T-helper 1 cell treated with Interleukin-12 subunit alpha and Interleukin-12 subunit beta and Interleukin-4 antibody, amounts not matched to agents 30 ng/mL and 1 ng/mL, for 36 hours (primary cell): ENCODE measurements at regions not wholly inside any gene's neighbourhood (a gene's known extent, or its start where the extent isn't known, plus 50 kb on each side); places are given as distances from the start of the nearest gene placed in this dataset.
"Not testable (repeated sequence)": the region's sequence is repeated elsewhere in the genome, so short reads cannot be mapped to it uniquely, and the experiment has no call there.

Experiments
- intact Hi-C: fragments of 100-400 bp; cut with micrococcal nuclease; formaldehyde crosslinking; loops from one replicate; pipeline ENCODE4 v1.15.1; 2024

DNA sequence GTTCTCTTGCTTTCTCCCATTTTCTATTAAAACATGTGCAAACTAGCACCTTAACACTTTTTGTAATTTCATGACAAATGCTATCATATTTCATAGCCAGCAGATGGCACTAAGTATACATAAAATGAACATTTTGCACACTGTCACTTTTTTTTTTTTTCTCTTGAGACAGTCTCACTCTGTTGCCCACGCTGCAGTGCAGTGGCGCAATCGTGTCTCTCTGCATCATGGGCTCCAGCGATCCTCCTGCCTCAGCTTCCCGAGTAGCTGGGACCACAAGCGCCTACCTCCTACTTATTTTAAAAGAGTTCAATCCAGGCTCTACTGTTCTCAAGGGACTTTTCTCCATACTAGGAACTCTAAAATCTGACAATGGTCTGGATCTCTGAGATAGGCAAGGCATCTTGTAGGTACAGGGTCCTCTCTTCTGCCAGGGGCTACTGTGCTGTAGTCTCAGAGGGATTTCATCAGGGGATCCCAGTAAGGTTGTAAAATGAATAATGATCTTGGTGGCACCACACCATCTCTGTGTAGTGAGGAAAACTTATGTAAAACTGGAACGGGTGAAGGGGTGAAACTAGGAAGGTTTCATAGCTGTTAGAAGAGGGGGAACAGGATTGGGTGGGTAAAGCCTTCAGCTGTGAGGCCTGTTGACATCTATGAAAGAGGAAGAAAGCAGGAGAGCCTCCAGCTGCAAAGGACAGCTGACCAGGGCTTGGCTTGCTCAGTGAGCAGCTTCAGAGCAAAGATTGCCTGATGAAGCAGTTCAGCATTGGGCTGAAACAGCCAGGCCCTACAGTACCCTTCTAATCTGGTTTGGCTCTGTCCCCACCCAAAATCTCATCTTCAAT is 196.9 kb downstream of the AVL9 start:
- intact Hi-C loops, result loop anchor here (1.0 to 5.0 kb wide), 3 partner anchors 359 to 1240 kb away; no protein-coding TSS in a partner anchor

DNA sequence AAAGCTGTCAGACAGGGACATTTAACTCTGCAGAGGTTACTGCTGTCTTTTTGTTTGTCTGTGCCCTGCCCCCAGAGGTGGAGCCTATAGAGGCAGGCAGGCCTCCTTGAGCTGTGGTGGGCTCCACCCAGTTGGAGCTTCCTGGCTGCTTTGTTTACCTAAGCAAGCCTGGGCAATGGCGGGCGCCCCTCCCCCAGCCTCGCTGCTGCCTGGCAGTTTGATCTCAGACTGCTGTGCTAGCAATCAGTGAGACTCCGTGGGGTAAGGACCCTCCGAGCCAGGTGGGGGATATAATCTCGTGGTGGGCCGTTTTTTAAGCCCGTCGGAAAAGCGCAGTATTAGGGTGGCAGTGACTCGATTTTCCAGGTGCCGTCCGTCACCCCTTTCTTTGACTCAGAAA is 192.8 kb downstream of the AVL9 start:
- intact Hi-C loops, result not testable (repeated sequence)

DNA sequence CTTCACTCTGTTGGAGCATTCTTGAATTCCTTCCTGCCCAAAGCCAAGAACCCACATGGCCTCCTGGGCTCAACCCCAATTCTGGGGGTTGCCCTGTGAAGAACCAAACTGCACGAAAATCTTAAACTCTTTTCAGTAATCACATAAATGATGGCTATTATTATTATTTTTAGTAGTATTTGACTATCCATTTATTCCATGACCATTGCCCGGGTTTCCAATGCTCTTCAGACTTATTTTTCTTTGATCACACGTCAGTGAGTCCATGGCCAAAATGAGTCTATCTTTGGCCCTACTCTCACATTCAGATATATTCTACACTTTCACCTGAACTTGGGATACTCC is 185.9 kb downstream of the AVL9 start:
- intact Hi-C loops, result no loop called here

DNA sequence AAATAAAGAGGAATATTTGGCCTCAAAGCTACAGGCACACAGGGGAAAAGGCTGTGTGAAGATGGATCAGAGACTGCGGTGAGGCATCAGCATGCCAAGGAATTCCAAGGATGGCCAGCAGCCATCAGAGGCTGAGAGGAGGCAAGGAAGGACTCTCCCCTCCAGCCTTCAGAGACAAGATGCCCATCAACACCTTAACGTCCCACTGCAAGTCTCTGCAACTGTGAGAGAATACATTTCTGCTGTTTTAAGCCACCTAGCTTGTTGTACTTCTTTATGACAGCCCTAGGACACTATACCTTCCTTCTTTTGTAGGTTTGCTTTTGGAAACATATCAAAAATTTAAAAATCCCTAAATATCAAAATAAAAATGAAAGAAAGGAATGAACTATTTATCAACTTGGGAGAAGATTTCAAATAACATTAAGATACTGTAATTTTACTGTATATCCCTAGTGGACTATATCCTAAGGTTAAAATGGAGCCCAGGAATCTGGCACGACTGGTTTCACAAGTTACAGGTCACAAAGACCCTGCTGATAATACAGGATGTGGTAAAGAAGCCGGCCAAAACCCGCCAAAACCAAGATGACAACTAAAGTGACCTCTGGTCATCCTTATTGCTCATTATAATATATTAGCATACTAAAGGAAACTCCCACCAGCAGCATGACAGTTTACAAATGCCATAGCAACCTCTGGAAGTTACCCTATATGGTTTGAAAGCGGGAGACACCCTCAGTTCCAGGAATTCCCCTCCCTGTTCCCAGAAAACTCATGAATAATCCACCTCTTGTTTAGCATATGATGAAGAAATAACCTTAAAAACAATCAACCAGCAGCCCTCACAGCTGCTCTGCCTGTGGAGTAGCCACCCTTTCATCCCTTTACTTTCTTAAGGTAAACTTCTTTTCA is 185.2 kb downstream of the AVL9 start:
- intact Hi-C loops, result no loop called here

DNA sequence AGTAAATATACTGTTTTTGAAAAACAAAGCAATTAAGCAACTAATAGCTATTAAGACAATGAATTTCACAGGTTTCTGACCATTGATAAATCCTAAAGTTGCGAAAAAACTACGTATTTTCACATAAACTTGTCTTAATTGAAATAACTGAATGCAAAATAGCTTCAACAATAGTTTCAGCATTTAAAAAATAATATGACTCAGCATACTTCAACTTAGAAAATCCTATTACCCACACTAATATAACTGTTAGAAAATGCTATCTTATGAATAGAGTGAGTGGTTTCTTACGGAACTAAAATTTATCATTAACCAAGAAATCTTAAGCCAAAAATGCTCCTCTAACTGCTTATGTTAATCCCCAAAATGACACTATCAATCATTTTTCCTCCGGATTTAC is 183.9 kb downstream of the AVL9 start:
- intact Hi-C loops, result no loop called here

DNA sequence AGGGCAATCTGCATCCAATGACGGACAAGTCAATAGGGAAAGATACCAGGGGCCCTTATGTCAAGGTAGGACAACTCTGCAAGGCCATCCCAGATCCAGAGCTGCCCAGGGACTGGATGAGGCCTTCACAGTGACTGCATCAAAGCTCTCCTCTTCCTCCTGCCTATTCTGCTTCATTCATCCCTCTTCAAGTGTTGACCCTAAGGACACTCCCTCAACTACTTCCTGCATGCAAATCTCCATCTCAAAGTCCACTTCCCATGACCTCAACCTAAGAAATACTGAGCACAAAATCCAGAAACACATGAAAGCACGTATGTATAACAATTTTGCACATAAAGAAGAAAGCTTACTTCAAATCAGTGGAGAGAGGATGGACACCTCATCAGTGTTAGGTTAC is 182.3 kb downstream of the AVL9 start:
- intact Hi-C loops, result no loop called here

DNA sequence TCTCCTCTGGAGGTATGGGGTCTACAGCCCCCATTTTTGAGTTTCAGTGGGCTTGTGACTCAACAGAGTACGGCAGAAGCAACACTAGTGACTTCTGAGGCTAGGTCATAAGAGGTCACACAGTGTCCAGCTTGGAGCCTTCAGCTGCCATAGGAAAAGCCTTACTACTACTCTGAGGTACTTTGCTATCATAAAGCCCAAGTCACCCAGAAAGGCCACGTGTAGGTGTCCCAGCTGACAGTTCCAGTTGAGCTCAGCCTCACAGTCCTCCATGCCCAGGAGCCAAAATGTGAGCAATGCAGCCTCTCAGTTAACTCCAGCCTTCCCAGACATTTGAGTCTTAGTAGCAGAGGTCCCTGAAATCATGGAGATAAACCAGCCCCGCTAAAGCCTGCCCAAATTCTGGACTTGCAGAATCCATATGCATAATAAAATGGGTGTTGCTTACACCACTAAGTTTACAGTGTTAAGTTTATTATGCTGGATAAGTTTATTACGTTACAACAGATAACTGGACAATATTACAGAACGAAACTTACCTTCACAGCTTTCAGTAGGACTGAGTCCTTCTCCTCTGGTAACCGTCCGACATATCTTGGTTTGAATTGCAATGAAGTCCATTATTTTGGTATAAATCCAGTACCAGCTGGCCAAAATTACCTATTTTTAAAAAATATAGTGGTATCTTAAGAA is 181.1 kb downstream of the AVL9 start:
- intact Hi-C loops, result no loop called here

DNA sequence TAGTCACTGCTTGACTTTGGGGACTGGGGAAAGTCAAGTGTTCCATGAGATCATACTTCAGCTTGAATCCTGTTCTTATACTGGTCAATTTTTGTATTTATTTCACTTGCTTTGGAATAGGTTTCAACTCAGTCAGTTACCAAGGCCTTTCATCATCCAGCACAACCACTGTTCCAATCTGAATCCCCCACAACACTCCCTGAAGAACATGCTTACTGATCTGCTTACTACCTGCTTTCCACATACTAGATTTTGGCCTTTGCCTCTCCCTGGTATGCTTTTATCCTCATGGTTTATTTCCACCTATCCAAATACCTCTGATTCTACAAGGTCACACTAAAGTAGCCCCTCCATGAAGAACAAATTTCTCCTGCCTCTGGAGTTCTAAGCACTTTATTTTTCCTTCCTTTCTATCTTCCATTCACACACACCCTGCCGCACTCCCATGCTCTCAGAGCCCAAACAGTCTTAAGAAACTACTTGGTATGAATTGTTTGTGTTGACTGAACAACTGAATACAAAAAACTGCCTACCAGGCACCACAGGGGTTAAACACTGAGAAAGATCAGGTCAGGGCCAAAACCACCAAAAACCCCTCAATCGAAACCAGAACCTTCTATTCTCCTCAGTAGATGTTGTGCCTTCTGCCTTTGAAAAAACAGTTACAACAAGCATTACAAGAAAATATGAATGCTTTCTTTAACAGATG is 178.1 kb downstream of the AVL9 start:
- intact Hi-C loops, result no loop called here

DNA sequence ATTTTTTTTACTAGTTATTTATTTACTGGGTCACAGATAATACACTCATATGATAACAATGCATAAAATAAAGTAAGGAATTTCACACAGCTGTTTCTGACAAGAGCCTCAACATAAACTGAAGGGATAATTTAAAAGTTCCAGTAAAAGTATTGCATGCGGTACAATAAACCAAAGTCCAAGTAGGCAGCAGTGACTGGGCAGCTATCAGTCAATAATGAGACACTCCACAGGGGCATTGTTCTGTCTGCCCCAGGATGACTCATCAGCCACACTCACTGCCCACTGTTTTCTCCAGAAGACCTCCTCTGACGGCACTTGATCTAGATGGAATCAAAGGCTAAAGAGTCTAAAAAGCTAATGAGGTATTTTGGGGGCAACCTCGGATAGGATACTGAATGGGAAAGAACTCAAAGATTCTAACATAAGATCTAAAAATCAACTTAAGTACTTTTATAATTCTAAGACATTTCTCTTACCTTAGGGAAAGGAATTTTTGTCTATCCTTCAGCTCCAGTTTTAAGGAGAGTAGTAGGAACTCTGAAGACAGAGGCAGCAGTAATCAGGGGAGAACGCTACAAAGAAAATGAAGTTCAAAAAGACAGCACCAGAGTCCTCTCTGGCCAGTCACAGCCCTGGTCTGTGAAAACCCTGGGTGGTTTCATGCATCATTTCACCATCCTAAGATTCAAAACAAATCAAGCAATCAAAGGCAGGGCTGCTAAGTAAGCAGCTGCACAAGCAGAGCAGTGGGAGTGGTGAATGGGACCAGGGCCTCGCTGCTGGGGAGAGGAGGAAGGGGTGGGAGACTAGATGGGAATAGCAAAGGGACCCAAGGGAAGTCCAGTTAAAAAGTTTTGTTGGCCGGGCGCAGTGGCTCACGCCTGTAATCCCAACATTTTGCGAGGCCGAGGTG is 175.1 kb downstream of the AVL9 start:
- intact Hi-C loops, result no loop called here

DNA sequence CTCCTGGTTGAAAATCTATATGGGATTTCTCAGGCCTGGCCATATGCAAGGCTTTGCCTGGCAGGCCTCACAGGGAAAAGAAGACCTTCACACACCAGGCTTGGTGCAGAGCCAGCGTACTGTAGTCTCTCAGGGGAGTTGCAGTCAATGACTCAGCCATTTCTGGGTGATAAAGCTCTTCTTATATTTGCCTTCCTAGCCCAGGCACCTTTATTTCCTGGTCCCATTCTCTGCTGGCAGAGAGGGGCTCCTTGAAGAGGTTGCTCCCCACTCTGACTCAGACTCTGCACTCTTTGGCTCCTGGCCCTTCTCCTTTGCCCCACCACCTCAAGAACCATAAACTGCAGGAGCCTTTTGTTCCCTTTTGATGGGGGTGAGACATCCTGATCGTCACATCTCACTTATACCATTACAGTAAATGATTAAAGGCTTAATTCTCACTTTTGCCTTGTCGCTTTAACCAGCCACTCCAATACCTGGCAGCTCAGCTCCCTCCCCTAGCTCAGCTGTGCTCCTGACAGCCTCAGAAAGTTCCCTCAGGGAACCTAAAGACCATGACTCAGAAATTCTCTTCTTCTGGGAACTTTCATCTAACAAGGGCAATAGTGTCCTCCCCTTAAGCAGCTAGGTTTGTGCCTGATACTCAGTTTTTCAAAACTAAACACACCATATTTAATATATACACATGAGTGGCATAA is 174.0 kb downstream of the AVL9 start:
- intact Hi-C loops, result not testable (repeated sequence)

DNA sequence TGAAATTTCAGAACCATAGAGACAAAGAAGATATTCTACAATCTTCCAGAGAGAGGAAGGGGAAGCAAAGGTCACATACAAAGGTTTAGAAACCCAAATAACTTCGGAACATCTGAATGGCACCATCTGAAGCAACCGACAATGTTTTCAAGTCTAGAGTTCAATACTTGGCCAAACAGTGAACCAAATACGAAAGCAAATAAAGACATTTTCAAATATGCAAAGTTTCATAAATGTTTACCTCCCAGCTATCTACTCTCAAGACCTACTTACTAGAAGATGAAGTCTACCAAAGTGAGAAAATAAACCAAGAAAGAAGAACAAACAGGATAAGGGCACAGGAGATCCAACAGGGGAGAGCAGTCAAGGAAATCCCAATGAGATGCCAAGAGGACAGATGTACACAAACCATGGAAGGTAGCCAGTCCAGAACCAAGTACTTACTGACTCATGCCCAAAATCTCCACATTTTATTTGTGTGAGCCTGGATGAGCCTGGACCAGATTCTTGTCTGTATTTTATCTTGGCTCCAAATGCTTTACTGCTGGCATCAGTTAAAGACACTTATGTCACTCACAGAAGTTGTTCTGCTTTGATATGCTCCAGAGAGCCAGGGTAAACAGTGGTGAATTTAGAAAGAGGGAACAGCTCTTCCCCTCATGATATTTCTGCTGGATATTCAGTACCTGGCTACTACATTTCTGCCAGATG is 173.3 kb downstream of the AVL9 start:
- intact Hi-C loops, result not testable (repeated sequence)

DNA sequence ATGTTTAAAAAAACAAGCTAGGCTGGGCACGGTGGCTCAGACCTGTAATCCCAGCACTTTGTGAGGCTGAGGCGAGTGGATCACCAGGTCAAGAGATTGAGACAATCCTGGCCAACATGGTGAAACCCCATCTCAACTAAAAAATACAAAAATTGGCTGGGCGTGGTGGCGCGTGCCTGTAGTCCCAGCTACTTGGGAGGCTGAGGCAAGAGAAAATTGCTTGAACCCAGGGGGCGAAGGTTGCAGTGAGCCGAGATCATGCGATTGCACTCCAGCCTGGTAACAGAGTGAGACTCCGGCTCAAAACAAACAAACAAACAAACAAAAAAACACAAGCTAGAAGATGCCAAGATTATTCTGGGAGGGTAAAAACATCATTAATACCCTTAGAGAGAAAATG is 172.3 kb downstream of the AVL9 start:
- intact Hi-C loops, result not testable (repeated sequence)

DNA sequence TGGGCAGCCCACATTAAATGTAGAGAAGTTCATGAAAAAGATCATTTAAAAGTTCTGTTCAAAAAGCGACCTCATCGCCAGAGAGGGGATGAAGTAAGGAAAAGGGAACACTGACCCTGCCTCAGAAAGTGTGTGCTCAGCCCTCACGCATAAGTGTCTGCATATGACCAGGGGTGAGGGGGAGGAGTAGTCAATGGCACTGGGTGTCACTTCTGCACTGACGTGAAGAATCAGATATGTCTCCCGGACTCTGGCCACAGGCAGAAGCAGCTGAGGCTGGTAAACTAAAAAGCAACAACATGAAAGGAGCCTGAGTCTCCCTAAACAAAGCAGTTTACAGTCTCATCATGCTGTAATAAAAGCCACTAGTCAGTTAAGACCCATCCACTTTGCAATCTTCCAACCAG is 168.5 kb downstream of the AVL9 start:
- intact Hi-C loops, result not testable (repeated sequence)

DNA sequence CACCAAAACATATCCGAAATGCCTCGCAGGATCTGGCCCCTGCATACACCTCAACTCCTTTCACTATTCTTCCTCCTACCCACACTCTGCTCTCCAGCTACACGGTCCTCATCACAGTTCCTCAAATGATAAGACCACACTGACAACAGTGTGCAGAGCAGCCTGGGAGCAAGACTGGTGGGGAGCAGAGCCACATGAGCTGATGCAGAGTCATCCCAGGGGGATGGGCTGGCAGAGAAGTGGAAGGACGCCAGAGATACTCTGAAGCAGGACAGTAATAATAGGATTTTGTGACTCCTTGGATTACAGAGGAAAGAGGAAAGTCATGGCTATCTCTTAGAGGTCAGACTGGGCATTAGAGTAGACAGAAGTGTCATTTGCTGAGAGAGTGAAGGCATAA is 167.2 kb downstream of the AVL9 start:
- intact Hi-C loops, result not testable (repeated sequence)

DNA sequence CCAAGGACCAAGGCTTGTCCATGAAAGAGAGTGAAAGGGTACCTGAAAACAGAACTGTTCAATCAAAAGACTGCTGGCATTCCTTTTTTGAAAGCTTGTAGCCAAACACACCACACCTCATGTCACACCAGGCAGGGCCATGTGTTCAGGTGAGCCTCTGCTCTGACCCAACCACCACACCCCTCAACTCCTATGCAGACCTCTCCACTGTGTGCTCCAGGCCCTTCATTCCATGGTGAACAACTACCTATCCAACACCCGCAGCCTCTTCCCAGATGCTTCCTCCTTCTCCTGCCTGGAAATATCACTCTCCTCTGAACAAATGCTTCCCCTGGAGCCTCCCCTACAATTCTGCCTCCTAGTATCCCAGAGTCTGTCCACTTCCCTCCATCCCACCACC is 166.6 kb downstream of the AVL9 start:
- intact Hi-C loops, result no loop called here

DNA sequence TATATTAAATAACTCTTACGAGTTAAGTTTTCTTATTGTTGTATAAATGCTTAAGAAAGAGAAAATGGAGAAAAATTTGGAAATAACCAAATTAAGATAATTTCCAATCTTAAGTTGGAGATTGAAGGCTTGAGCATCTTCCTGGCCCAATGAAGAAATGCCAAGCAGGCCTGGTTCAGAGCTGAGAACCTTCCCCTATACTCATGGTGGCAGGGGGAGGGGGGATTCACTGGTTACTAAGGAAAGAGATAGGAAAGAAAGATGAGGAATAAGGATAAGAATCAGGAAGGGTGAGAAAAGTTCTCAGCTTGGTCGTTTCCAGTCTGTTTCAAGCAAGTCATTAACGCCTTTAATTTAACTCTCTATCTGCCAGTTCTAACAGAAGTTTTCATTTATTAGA is 166.2 kb downstream of the AVL9 start:
- intact Hi-C loops, result no loop called here

DNA sequence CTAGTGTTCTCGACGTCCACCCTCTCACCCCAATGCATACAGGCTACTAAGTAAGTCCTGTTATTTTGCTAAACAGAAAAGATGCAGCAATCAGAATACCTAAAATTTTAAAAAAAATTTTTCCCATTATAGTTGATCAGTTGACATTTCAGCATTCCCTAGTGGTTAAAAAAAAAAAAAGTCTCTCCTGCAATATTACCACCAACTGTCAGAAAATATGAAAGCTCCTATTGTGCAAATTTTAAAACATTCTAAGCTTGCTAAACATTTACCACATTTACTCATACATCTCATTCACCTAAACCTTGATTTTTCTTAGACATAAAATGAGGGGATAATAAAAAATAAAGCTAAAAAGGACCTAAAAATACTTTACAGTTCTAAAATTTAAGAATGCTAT is 165.6 kb downstream of the AVL9 start:
- intact Hi-C loops, result no loop called here

DNA sequence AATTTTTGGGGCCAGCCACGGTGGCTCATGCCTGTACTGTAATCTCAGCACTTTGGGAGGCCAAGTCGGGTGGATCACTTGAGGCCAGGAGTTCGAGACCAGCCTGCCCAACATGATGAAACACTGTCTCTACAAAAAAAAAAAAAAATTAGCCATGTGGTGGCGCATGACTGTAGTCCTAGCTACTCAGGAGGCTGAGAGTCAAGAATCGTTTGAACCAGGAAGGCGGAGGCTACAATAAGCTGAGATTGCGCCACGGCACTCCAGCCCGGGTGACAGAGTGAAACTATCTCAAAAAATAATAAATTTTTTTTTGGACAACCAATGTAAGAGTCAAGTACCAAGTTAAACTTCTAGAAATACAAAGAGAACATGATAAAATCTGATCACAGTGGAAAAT is 164.6 kb downstream of the AVL9 start:
- intact Hi-C loops, result no loop called here

DNA sequence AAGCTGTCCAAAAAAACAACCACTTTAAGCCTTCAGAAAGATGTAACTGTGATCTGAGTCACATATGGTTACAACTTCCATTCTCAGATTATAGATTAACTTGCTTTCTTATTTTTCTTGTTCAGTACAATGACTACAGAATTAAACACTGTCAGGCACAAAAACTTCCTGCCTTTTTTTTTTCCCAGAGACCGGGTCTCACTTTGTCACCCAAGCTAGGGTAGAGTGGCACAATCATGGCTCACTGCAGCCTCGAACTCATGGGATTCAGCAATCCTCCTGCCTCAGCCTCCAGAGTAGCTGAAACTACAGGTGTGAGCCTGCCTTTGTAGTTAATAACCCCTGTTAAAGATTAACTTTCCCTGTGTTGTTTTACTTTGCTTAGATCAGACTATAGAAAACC is 163.2 kb downstream of the AVL9 start:
- intact Hi-C loops, result no loop called here
